Pons (tissue), 1 donor: ENCODE measurements at regions not wholly inside any gene's neighbourhood (a gene's known extent, or its start where the extent isn't known, plus 50 kb on each side); places are given as distances from the start of the nearest gene placed in this dataset.
A peak's percentile ranks its signal among the peaks of the same experiment; 100 is the strongest.

ENCODE experiments used
- DNase-seq: peaks from one replicate; pipeline ENCODE4 v3.0.0-alpha.2; 2016; ENCODE audit warnings: low spot score

DNA sequence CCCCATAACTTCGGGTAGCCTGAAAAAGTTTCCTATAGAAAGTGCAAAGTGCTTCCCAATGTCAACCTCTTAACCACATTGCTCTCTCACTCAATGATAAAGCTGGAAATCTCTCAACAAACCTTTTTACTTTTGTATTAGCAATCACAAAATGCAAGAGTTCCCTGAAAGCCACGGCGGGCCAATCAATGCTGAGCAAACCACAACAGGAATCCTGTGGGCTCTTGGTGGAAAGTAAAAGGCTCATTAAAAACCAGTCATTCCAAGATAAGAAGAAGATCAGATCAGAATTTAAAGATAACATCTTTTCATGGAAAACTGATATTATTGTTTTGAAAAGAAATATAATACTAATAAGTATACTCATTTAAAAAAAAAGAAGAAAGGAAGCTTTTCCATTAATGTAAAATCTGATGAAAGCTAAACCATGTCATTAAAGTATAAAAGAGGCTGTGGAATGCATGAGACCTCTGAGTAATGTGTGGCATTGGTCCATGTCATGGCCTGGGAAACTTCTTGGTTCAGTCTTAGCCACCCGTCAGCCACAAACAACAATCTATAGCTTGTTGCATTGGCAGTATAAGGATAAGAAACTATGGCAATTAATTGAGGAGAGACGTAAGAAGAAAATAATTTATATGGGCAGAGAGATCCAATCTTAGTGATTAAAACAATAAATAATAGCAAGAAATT is 1066.1 kb upstream of the SORCS1 start:
- no peak for DNase-seq

DNA sequence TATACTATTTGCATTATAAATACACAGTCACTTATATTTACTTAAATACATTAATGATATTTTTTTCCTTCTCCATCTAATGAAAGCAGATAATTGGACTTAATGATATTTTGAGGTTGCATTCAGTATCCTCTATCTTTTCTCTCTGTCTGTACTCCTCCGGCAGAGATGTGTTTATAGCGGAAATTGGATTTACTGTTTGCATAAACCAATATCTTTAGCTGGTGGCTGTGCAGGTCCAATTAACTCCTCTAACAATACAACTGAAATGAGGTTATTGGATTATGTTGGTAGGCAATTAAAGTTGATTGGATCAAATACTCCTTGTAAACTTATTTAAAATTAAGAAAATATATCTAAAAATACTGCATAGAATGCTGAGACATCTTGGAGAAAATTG is 1044.2 kb upstream of the SORCS1 start:
- DNase-seq: no peak

DNA sequence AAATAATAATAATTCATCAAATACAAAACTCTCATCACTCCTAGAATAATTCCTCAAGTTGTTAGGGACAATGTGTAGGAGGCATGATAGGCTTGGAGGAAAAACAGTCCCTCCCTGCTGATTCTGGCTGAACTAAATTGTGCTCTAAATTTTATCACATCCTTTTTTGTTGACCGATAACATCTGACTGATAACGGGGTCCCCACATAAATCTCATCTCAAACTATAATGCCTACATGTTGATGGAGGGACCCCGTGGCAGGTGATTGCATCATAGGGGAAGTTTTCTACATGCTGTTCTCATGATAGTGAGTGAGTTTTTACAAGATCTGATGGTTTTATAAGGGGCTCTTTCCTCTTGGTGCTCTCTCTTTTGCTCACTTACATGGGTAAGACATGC is 1043.5 kb upstream of the SORCS1 start:
- DNase-seq: no peak

DNA sequence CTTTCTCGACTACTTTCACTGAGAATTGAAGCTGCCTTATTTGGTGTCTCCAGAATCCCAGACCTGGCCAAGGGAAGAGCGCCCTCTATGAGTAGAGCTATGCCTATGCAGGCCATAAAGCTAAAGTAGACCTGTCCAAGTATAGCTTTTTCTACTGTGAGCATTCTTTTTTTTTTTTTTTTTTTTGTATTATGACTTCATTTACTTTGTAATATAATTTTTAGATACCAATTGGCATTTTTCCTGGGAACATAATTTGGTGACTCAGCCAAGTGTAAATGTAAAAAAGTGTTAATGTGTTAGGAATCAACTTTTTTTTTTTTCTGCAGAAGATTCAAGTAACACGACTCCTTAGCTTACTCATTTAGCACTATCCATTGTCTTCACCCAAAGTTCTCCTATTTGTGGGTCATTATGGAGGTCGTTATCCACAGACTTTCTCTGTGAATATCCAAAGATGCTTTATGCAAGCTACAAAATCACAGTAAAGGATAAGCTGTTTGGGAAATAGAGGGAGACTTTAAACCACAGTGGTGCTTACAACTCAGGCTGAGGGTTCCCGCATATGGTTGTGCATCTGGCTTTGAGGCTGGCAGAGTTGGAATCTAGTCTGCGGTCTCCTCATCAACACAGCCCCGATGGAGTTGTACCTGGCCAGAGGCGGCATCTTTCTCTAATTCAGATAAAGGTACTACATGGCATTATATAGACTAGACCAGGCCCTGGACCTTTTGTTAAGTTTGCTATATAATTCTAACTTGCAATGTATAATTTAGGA is 1040.2 kb upstream of the SORCS1 start:
- DNase-seq: peak; percentile 25

DNA sequence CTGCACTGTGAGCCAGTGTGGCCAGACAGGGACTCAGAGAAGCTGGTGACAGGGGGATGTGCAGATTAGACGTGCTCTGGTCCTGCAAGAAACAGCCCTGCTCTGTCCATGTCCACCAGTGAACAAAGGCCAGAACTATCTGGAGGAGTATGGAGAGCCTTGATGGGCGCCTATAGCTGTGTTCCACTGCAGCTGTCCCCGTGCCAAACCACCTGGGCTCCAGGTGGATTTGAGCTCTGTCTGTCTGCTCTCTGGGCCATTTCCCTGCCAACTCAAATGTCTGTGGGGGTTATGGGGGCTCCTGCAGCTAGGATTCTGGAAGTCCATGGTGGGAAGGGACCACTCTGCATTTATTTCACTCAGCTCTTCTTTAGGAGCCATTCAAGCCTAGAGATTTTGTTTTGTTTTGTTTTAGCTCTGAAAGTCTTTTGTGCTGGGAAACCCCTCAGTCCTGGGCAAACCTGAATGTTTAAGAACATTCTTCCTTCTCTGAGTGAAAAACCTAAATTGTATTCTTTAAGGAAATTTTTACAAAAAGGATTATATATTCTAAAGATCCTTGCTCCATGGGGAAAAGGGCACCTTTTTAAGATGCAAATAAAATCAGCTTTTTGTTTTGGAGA is 1039.5 kb upstream of the SORCS1 start:
- no peak for DNase-seq

DNA sequence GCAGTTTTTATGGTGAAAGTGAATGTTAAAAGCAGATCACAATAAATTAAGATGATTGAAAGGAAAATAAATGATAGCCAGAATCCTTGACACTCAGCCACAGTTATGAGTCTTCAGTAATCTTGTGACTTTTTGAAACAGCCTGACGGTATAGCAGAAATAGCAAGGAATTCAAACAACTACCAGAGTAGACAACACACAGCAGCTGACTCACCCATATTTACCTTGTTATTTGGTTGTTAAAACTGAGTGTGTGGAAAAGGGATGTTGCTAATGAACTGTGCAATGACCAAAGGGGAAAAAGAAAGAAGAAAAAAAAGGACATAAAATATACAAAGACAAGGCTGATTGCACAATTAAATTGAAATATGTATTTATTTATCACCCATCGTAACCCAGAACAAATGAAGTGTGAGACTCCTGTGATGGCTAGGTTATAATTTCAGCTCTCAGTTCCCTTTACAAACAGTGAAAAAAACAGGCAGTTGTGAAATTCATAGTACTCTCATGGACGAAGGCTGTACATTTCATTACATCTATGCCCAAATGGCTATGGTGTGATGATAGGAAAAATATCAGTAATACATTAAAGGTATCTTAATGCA is 1023.0 kb upstream of the SORCS1 start:
- DNase-seq: no peak

DNA sequence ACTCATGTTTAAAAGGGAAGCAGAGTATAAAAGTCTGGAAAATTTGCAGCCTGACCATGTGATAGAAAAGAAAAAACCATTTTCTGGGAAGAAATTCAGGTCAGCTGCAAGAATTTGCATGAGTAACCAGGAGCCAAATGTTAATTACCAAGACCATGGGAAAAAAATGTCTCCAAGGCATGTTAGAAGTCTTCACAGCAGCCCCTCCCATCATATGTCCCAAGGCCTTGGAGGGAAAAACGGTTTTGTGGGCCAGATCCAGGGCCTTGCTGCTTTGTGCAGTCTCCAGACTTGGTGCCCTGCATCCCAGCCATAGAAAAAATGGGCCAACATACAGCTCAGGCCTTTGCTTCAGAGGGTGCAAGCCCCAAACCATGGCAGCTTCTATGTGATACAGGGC is 1019.6 kb upstream of the SORCS1 start:
- no peak for DNase-seq

DNA sequence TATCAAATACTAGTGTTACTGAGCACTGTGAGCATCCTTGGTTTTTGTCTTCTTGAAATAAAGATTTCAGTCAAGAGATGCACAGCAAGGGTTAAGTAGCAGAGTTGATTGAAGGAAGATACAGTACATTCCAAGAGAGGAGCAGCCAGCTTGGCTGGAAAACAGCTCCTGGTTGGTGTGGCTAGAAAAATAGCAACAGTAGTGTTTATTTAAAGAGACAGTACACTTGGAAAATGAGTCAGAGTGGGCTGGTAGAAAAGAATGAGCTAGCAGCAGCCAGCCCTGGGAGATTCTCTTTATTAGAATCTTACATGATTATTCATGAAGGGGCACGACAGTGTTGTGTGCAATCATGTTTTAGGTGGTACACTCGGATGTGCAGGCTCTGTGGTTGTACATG is 1016.4 kb upstream of the SORCS1 start:
- no peak for DNase-seq

DNA sequence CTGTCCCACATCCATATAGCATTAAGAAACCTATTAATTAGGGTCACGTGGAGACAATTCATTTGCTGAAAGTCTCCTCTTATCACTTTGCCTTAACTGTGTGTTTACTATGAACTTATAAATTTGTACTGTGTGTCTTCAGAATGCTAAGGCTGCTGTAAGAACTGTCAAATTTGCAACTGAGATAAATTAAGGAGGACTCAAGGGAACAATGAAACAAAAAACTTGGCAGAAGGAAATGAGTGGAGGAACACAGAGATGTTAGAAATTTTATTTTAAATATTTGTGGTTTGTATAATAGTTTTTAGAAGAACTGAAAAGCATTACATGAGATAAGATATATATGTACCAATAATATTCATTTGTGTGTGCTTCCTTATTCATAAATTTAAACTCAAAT is 1005.3 kb upstream of the SORCS1 start:
- no peak for DNase-seq

DNA sequence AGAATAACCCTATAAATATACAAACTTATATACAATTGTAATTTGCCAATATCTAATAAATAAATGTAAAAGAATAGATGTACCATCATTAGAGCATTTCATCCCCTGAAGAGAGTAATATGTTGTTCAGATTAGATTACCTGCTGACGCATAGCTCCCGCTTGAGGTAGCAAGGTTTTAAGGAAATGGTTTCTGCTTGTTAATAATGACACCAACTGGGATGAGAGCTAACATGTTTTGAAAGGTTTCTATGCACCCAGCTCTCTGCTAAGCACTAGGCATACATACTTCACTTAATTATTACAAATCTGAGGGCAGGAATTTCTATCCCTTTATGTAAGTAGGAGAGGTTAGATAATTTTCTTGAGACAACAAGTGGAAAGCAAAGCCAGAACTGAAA is 1003.3 kb upstream of the SORCS1 start:
- DNase-seq: no peak

DNA sequence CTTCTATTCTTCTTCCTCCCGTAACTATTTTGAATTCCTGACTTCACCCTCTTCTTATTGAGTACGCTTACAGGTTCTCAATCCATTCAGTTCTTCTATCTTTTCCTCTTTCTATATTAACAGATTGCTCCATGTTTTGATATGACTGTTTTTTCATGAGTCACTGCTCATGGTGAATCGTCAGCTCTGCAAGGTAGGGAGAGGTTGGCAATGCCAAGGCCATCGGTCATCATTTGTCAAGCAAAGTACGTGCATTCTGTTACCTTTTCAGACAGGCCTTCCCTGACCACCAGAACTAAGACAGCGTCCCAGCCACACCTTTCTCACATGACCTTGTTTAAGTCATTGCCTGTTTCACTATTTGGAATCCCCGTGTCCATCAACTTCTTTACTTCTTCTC is 1001.9 kb upstream of the SORCS1 start:
- DNase-seq: no peak

DNA sequence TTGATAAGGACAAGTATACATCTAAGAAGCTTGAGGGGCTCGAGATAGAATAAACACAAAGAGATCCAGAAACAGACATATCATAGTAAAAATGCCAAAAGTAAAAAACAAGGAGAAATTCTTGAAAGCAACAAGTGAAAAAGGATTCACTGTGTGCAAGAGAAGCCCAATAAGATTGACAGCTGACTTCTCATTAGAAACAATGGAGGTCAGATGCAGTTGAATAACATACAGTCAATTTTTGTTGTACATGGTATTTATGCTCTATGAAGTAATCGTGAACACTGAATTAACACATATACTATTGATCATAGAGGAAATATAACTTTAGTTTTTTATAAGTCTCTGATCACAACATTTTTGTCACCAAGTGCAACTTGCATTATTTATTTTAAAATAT is 982.8 kb upstream of the SORCS1 start:
- DNase-seq: no peak

DNA sequence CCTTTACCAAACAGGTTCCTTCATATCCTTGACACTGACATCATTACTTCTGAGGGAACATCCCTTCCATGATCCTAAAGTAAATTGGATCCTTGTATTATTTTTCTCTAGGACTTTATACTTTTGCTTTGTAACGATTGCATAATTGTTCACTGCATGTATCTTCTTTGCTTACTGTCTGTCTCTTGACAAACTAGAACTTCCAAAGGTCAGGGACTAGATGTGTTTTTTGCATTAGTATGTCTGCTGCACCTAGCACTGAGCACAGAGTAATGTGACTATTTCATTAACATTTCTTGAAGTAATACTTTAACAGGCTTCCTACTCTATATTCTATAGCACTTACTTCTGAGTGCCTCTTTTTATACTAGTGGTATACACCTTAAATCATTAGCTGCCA is 976.6 kb upstream of the SORCS1 start:
- no peak for DNase-seq

DNA sequence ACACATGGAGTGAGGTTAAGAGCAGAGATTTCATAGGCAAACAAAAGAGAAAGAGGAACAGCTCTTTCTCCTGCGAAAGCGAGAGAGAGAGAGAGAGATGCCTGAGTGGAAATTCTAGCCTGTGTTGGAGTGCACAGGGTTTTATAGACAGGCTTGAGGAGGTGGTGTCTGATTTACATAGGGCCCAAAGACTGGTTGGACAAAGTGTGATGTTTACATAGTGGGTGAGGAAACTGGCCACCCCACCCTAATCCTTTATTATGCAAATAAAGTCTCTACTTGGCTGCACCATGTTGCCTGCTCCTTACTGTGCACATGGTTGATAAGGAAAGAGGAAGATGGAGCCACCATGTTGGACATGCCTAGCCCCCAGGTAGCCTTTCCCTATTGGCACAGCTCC is 967.8 kb upstream of the SORCS1 start:
- DNase-seq: no peak

DNA sequence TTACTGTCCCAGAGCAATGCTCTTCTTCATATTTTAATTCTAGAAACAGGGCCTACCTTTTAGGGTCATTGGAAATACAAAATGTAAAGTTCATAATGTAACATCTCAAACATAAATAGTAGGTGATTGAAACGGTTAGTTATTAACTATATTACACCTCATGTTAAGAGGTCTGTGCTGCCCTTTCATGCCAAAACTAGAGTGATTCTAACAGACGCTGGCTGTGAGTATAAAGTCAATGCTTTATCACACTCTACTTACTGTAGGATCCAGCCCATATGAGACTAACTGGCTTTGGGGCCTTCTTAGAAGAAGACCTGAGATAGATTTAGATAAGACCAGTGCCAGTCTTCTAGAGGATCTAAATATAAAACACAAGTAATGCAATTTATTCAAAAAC is 966.1 kb upstream of the SORCS1 start:
- no peak for DNase-seq

DNA sequence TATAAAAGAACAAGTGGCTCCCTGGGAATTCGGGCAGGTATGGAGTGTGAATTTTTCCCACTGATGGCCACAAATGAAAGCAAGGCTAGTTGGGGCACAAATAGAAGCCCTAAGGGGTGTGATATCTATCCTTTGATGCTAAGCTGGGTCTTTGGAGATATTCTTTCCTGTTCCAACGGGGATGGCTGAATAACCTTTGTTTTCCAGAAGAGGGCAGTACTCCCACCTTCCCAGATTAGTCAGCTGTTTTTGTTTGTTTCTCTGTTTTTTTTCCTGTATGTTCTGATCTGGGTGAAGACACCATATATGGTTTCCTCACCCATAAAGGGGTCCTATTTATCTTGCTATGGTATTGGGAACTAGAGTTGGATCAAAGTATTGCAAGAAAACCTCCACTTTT is 947.7 kb upstream of the SORCS1 start:
- DNase-seq: no peak

DNA sequence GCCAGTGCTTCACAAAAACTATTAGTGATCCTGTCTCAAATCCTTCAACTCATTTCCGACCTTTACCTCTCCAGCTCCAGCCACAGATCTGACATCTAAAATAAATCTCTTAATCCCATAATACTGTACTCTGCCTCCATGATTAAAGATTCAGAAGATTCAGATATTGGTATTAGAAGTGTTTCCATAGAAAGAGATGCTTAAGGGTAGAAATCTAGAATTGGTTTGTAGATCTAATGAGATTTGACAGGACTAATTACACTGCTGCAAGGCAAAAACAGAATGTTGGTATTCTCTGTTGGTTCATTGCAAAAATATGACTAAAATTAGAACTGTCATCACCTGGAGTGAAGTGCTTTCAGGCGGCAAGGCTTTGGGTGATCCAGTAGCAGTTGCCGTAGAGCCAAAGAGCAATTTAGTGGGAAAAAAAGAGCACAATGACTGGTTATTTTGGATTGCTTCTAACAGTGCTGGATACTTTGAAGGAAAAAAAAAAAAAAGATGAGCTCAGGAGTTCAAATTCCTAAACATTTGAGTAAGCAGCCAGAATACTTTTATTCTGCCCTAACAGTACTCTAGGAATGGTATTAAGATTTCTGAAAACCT is 940.1 kb upstream of the SORCS1 start:
- DNase-seq: no peak

DNA sequence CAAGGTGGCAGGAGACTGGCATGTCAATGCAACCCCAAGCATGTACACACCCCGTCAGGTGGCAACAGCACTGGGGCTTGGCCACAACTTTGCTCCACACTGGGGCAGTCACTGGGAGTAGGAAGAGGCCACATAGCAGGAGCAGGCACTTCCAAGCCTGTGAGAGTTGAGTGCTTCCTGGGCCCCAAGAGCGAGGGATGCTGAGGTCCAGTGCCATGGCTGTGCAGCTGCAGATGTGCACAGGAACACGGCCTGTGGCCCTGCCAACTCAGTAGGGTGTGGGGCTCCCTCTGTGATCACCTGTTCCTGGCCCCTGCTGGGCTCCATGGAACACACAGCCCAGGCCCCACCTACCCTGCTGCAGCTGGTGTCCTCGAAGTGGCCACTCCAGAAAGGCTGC is 932.8 kb upstream of the SORCS1 start:
- DNase-seq: no peak

DNA sequence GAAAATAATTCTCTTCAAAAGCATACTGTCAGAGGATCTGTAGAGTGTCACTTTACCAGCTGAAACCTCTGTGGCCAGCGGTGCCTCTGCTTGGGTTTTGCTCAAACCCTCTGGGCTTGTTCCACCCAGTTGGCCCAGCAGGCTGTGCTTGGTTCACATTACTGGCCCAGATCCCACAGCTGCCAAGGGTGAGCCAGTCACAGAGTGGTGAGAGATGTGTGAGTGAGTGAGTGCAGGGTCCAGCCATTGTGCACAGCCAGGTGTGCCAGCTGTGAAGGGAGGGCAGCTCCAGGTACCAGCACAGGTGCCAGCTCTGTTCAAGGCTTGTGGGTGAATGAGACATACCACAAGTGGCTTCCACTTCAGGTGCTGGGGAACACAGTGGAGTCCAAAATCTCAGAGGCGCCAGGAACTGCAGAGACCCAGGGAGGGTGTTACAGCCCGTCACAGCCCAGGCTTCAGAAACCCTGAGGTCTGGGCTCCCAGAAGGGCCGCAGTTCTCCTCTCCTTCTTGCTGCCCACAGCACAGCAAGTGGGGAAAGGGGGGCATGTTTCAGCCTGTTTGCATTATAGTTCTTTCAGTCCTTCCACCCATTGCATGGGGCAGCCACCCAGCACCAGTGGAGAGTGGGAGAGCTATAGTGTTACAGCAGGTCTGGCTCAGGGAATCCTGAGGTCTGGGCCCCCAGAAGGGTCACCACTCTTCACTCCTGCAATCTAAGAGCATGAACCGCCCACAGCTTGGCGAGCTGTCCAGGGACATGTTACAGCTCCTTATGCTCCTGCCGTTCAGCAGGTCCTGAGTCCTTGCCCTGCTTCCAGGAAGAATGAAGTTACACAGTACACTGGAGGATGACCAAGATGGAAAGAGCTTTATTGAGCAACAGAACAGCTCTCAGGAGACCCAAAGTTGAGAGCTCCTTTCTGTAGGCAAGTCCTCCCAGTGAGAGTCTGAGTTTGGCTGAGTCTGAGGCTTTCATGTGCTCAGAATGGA is 931.7 kb upstream of the SORCS1 start:
- DNase-seq: no peak

DNA sequence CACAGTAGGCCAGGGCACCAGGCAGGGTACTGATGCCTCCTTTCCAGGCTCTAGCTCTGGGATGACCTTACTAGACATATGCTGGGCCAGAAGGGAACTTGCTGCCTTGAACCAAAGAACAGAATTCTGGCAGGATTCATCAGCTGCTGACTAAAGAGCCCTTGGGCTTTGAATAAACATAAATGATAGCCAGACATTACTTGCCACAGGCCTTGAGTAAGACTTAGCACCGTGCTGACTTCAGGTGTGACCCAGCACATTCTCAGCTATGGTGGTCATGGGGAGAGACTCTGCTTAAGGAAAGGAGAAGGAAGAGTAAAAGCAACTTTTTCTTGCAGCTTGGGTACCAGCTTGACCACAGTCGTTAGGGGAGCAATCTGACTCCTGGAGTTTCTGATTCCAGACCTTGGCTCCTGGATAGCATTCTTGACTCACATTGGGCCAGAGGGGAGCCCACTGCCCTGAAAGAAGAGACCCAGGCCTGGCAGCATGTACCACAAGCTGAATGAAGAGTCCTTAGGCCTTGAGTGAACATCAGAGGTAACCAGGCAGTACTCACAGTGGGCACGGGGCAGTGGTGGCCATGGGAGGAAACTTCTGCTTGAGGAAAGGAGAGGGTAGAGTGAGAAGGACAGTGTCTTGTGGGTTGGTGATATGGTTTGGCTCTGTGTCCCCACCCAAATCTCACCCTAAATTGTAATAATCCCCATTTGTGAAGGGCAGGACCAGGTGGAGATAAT is 926.1 kb upstream of the SORCS1 start:
- no peak for DNase-seq

DNA sequence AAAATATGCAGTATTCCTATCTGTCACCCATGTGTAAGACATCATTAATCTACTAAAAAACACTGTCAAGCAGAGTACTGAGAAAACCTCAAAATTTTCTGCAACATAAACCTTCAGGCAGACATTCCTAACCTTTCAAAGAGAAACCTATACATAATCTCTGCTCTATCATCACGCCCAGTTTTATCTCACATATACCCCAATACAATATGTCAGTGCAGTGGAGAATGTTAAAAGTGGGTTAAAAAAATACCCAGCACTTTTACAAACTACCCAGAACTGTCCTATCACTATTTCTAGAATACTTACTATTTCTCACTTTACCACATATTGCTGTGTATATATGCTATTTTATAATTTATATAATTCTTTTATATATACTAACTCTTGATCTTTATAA is 922.0 kb upstream of the SORCS1 start:
- DNase-seq: no peak
